GM12878 (cell line): ENCODE measurements at regions not wholly inside any gene's neighbourhood (a gene's known extent, or its start where the extent isn't known, plus 50 kb on each side); places are given as distances from the start of the nearest gene placed in this dataset.

Experiments
- ATAC-seq: fragments of 200-7000 bp; cut with Tn5 transposase; 3 replicates; pipeline ENCODE4 v1.9.1; 2020; ENCODE audit warnings: mild to moderate bottlenecking, moderate library complexity
- BruUV-seq: library from RNA; stranded (reverse); fragments of 400-500 nt; replicated peaks from 2 replicates; lab custom pipeline; 2021; lab: Mats Ljungman, UMichigan
- CTCF ChIA-PET: fragments of 300-600 bp; sonication (Branson Sonifier 250); formaldehyde crosslinking; extraction: SDS; loops from one replicate; lab custom pipeline; 2021; ENCODE audit warnings: inconsistent platforms; lab: Yijun Ruan, JAX
- POLR2A ChIA-PET: fragments of 350-600 bp; formaldehyde crosslinking; extraction: SDS; loops from one replicate; lab custom pipeline; 2021; ENCODE audit warnings: inconsistent platforms; lab: Charles Lee
- RAD21 ChIA-PET: fragments of 300-600 bp; sonication (Branson Sonifier 250); formaldehyde crosslinking; loops from one replicate; lab custom pipeline; 2023; ENCODE audit warnings: antibody characterized with exemption; ENCODE audit not compliant: unreplicated experiment; lab: Charles Lee
- SMC1A ChIA-PET: fragments of 300-600 bp; sonication (Branson Sonifier 250); formaldehyde crosslinking; loops from one replicate; lab custom pipeline; 2023; ENCODE audit not compliant: unreplicated experiment, uncharacterized antibody; lab: Charles Lee
- DNase-seq: peaks from one replicate; pipeline ENCODE4 v3.0.0-alpha.2; 2011; ENCODE audit warnings: low read depth, low spot score
- FAIRE-seq: peaks from 3 replicates; lab custom pipeline; 2011; peaks lifted over from hg19 to GRCh38; lab: Jason Lieb, UNC
- H2AFZ ChIP-seq: 2 replicates; pipeline ENCODE4 v1.6.0; 2011; ENCODE audit warnings: low read depth, low read length, control low read depth; ENCODE audit not compliant: control insufficient read depth
- H3K27ac ChIP-seq: 2 replicates; pipeline ENCODE4 v1.5.1; 2011; ENCODE audit warnings: control low read depth; ENCODE audit not compliant: control insufficient read depth, insufficient read depth
- H3K27me3 ChIP-seq, 2 experiments: replicated peaks in 1 of 2; 2 replicates each; pipeline versions ENCODE4 v1.6.0 to v1.6.1; 2011; ENCODE audit warnings: low read length in 1 of 2; ENCODE audit not compliant: control insufficient read depth in 2 of 2, insufficient read depth in 2 of 2
- H3K36me3 ChIP-seq, 2 experiments: 2 replicates each; pipeline ENCODE4 v1.5.1; 2011; ENCODE audit warnings: low read length in 1 of 2; ENCODE audit not compliant: control insufficient read depth in 2 of 2, insufficient read depth in 2 of 2
- H3K4me1 ChIP-seq: 2 replicates; pipeline ENCODE4 v1.6.1; 2011; ENCODE audit warnings: mild to moderate bottlenecking, low read length, moderate library complexity, mixed read lengths; ENCODE audit not compliant: control insufficient read depth, insufficient read depth
- H3K4me2 ChIP-seq: 2 replicates; pipeline ENCODE4 v1.6.0; 2011; ENCODE audit warnings: control low read depth; ENCODE audit not compliant: control insufficient read depth, insufficient read depth
- H3K4me3 ChIP-seq: fragments of 200-600 bp; sonication (generic); 2 replicates; pipeline ENCODE4 v1.5.1; 2016
- H3K79me2 ChIP-seq: 2 replicates; pipeline ENCODE4 v1.6.0; 2011; ENCODE audit warnings: low read length; ENCODE audit not compliant: control insufficient read depth, insufficient read depth
- H3K9ac ChIP-seq: 2 replicates; pipeline ENCODE4 v1.8.0; 2011; ENCODE audit warnings: low read length, control low read depth, mixed read lengths; ENCODE audit not compliant: control insufficient read depth, insufficient read depth
- H3K9me3 ChIP-seq: replicated peaks from 3 replicates; pipeline ENCODE4 v1.5.1; 2011; ENCODE audit warnings: mild to moderate bottlenecking, low read length; ENCODE audit not compliant: control insufficient read depth, insufficient read depth
- H4K20me1 ChIP-seq: 2 replicates; pipeline ENCODE4 v1.6.0; 2011; ENCODE audit not compliant: control insufficient read depth, insufficient read depth
- KDM1A ChIP-seq: fragments of 200-600 bp; sonication (generic); IDR thresholded peaks from 2 replicates; pipeline ENCODE4 v1.6.1; 2016; ENCODE audit warnings: borderline replicate concordance
- SPI1 ChIP-seq: IDR thresholded peaks from 2 replicates; pipeline ENCODE4 v1.6.1; 2011; ENCODE audit warnings: low read depth, mild to moderate bottlenecking, low read length, moderate library complexity, borderline replicate concordance; ENCODE audit not compliant: insufficient read depth
- TARDBP ChIP-seq: IDR thresholded peaks from 2 replicates; pipeline ENCODE4 v1.6.1; 2016; ENCODE audit warnings: borderline replicate concordance
- TCF12 ChIP-seq: IDR thresholded peaks from 2 replicates; pipeline ENCODE4 v1.6.1; 2011; ENCODE audit warnings: low read depth, mild to moderate bottlenecking, low read length
- WRNIP1 ChIP-seq: IDR thresholded peaks from 2 replicates; pipeline ENCODE4 v1.6.1; 2011; ENCODE audit warnings: low read depth, low read length, improper control_type of control experiment, borderline replicate concordance
- ZBTB11 ChIP-seq: fragments of 450-650 bp; formaldehyde crosslinking; IDR thresholded peaks from 2 replicates; pipeline ENCODE4 v1.5.0; 2022; ENCODE audit warnings: mild to moderate bottlenecking, missing genetic modification characterization
- ZBTB40 ChIP-seq: fragments of 450-650 bp; IDR thresholded peaks from 2 replicates; pipeline ENCODE4 v1.6.1; 2016; ENCODE audit warnings: mild to moderate bottlenecking, moderate library complexity, borderline replicate concordance
- ZNF622 ChIP-seq: fragments of 450-650 bp; IDR thresholded peaks from 2 replicates; pipeline ENCODE4 v1.6.1; 2017; ENCODE audit warnings: mild to moderate bottlenecking, inconsistent platforms
- WGBS: methylation state at CpG from one replicate; pipeline ENCODE4 v1.1.6; 2016; ENCODE audit warnings: low lambda C conversion rate; ENCODE audit not compliant: insufficient replicate concordance, insufficient coverage; ENCODE audit errors: missing lambda C conversion rate; 5-methylcytosine and 5-hydroxymethylcytosine counted together
- in situ Hi-C: fragments of 300-500 bp; cut with MboI; formaldehyde crosslinking; loops from 9 replicates; pipeline ENCODE4 v1.14.3; 2018; ENCODE audit warnings: mixed read lengths
- intact Hi-C: fragments of 100-400 bp; cut with micrococcal nuclease; formaldehyde crosslinking; loops from one replicate; pipeline ENCODE4 v1.14.2; 2022; ENCODE audit not compliant: unreplicated experiment

- intact Hi-C loops, result no loop called here
- ChIA-PET CTCF (interaction anchor here (0.6 to 4.1 kb wide), 2 partner anchors 8 to 15 kb away, joined by 3 to 31 read pairs; no protein-coding TSS in a partner anchor), RAD21 (no interaction called here), SMC1A (no interaction called here)
- Histone ChIP-seq H3K79me2 (no peaks in the 10 kb centered on the region), H3K36me3 (no peaks in the 10 kb centered on the region), H3K9me3 (no peaks in the 10 kb centered on the region), H3K4me3 (no peak overlapping the region), H2AFZ (no peak overlapping the region), H4K20me1 (no peaks in the 10 kb centered on the region)
- BruUV-seq, result no TSS peak
- 48% methylated on average over 6 of the region's 6 CpGs for WGBS
- ATAC-seq, result no peak
- no peak for FAIRE-seq
- no peak for TF ChIP-seq KDM1A
- TF ChIP-seq ZBTB11 (CRISPR knock-in tag), result no peak
- TF ChIP-seq SPI1, result no peak
- no peak for TF ChIP-seq TARDBP
- no peak for TF ChIP-seq WRNIP1
- no peak for TF ChIP-seq TCF12
- TF ChIP-seq ZBTB40, result no peak
- TF ChIP-seq ZNF622, result no peak
- TF ChIP-seq, all 136 proteins: peak for 0
- Histone ChIP-seq H3K4me1 (no peaks in the 10 kb centered on the region), H3K4me2 (no peak overlapping the region), H3K27ac (no peak overlapping the region), H3K27me3 (no peaks in the 10 kb centered on the region; a peak in 1 of 4 replicates), H3K9ac (no peak overlapping the region)
- no peak for DNase-seq
- POLR2A ChIA-PET, result no interaction called here
- in situ Hi-C loops, result loop anchor here (25.0 kb wide), 1 partner anchor 1191 kb away; no protein-coding TSS in a partner anchor
Measured at GRCh38 chr16:17571499-17572093, 100.8 kb upstream of the XYLT1 start.
